GM12878 (cell line): ENCODE measurements at regions not wholly inside any gene's neighbourhood (a gene's known extent, or its start where the extent isn't known, plus 50 kb on each side); places are given as distances from the start of the nearest gene placed in this dataset.
A peak's percentile ranks its signal among the peaks of the same experiment; 100 is the strongest.

ENCODE experiments used
- ATAC-seq: fragments of 200-7000 bp; cut with Tn5 transposase; 3 replicates; pipeline ENCODE4 v1.9.1; 2020; ENCODE audit warnings: mild to moderate bottlenecking, moderate library complexity
- BruUV-seq: library from RNA; stranded (reverse); fragments of 400-500 nt; replicated peaks from 2 replicates; lab custom pipeline; 2021; lab: Mats Ljungman, UMichigan
- CTCF ChIA-PET: fragments of 300-600 bp; sonication (Branson Sonifier 250); formaldehyde crosslinking; extraction: SDS; loops from one replicate; lab custom pipeline; 2021; ENCODE audit warnings: inconsistent platforms; lab: Yijun Ruan, JAX
- POLR2A ChIA-PET: fragments of 350-600 bp; formaldehyde crosslinking; extraction: SDS; loops from one replicate; lab custom pipeline; 2021; ENCODE audit warnings: inconsistent platforms; lab: Charles Lee
- RAD21 ChIA-PET: fragments of 300-600 bp; sonication (Branson Sonifier 250); formaldehyde crosslinking; loops from one replicate; lab custom pipeline; 2023; ENCODE audit warnings: antibody characterized with exemption; ENCODE audit not compliant: unreplicated experiment; lab: Charles Lee
- SMC1A ChIA-PET: fragments of 300-600 bp; sonication (Branson Sonifier 250); formaldehyde crosslinking; loops from one replicate; lab custom pipeline; 2023; ENCODE audit not compliant: unreplicated experiment, uncharacterized antibody; lab: Charles Lee
- DNase-seq: peaks from one replicate; pipeline ENCODE4 v3.0.0-alpha.2; 2011; ENCODE audit warnings: low read depth, low spot score
- FAIRE-seq: peaks from 3 replicates; lab custom pipeline; 2011; peaks lifted over from hg19 to GRCh38; lab: Jason Lieb, UNC
- H2AFZ ChIP-seq: 2 replicates; pipeline ENCODE4 v1.6.0; 2011; ENCODE audit warnings: low read depth, low read length, control low read depth; ENCODE audit not compliant: control insufficient read depth
- H3K27ac ChIP-seq: 2 replicates; pipeline ENCODE4 v1.5.1; 2011; ENCODE audit warnings: control low read depth; ENCODE audit not compliant: control insufficient read depth, insufficient read depth
- H3K27me3 ChIP-seq, 2 experiments: replicated peaks in 1 of 2; 2 replicates each; pipeline versions ENCODE4 v1.6.0 to v1.6.1; 2011; ENCODE audit warnings: low read length in 1 of 2; ENCODE audit not compliant: control insufficient read depth in 2 of 2, insufficient read depth in 2 of 2
- H3K36me3 ChIP-seq, 2 experiments: 2 replicates each; pipeline ENCODE4 v1.5.1; 2011; ENCODE audit warnings: low read length in 1 of 2; ENCODE audit not compliant: control insufficient read depth in 2 of 2, insufficient read depth in 2 of 2
- H3K4me1 ChIP-seq: 2 replicates; pipeline ENCODE4 v1.6.1; 2011; ENCODE audit warnings: mild to moderate bottlenecking, low read length, moderate library complexity, mixed read lengths; ENCODE audit not compliant: control insufficient read depth, insufficient read depth
- H3K4me2 ChIP-seq: 2 replicates; pipeline ENCODE4 v1.6.0; 2011; ENCODE audit warnings: control low read depth; ENCODE audit not compliant: control insufficient read depth, insufficient read depth
- H3K4me3 ChIP-seq: fragments of 200-600 bp; sonication (generic); 2 replicates; pipeline ENCODE4 v1.5.1; 2016
- H3K79me2 ChIP-seq: 2 replicates; pipeline ENCODE4 v1.6.0; 2011; ENCODE audit warnings: low read length; ENCODE audit not compliant: control insufficient read depth, insufficient read depth
- H3K9ac ChIP-seq: 2 replicates; pipeline ENCODE4 v1.8.0; 2011; ENCODE audit warnings: low read length, control low read depth, mixed read lengths; ENCODE audit not compliant: control insufficient read depth, insufficient read depth
- H3K9me3 ChIP-seq: replicated peaks from 3 replicates; pipeline ENCODE4 v1.5.1; 2011; ENCODE audit warnings: mild to moderate bottlenecking, low read length; ENCODE audit not compliant: control insufficient read depth, insufficient read depth
- H4K20me1 ChIP-seq: 2 replicates; pipeline ENCODE4 v1.6.0; 2011; ENCODE audit not compliant: control insufficient read depth, insufficient read depth
- ATF3 ChIP-seq: IDR thresholded peaks from 2 replicates; pipeline ENCODE4 v1.6.1; 2011; ENCODE audit warnings: low read depth, mild to moderate bottlenecking, low read length, moderate library complexity, borderline replicate concordance; ENCODE audit errors: extremely low read depth
- BHLHE40 ChIP-seq, 2 experiments: fragments of 450-650 bp in 1 of 2; IDR thresholded peaks; 2 replicates each; pipeline ENCODE4 v1.6.1; 2011 to 2017; ENCODE audit warnings: low read depth in 2 of 2, borderline replicate concordance in 1 of 2, improper control_type of control experiment in 1 of 2, low read length in 1 of 2, mild to moderate bottlenecking in 1 of 2
- CBX5 ChIP-seq: sonication (generic); IDR thresholded peaks from 2 replicates; pipeline ENCODE4 v1.6.1; 2016; ENCODE audit warnings: low read depth, moderate library complexity, mild to moderate bottlenecking, inconsistent platforms
- FOXK2 ChIP-seq: fragments of 450-650 bp; IDR thresholded peaks from 2 replicates; pipeline ENCODE4 v1.6.1; 2017; ENCODE audit warnings: mild to moderate bottlenecking, moderate library complexity
- GABPA ChIP-seq: IDR thresholded peaks from 2 replicates; pipeline ENCODE4 v1.6.1; 2014; ENCODE audit warnings: antibody characterized with exemption, low read depth, mild to moderate bottlenecking, inconsistent platforms
- HDAC6 ChIP-seq: fragments of 200-600 bp; sonication (generic); IDR thresholded peaks from one replicate; pipeline ENCODE4 v1.8.0; 2017; ENCODE audit warnings: antibody characterized with exemption; ENCODE audit not compliant: unreplicated experiment
- KAT2A ChIP-seq: conservative IDR thresholded peaks from 2 replicates; pipeline ENCODE4 v1.6.1; 2011; ENCODE audit warnings: low read depth, low read length; ENCODE audit not compliant: control insufficient read depth
- POU2F2 ChIP-seq: IDR thresholded peaks from 3 replicates; pipeline ENCODE4 v1.6.1; 2011; ENCODE audit warnings: low read depth, mild to moderate bottlenecking, low read length, borderline replicate concordance
- SIN3A ChIP-seq: IDR thresholded peaks from 2 replicates; pipeline ENCODE4 v1.6.1; 2012; ENCODE audit warnings: low read depth, low read length, improper control_type of control experiment
- SP1 ChIP-seq: IDR thresholded peaks from one replicate; pipeline ENCODE4 v1.6.1; 2011; ENCODE audit warnings: low read depth, low read length
- STAT3 ChIP-seq: IDR thresholded peaks from 2 replicates; pipeline ENCODE4 v1.6.1; 2011; ENCODE audit warnings: low read depth, low read length, improper control_type of control experiment
- TBL1XR1 ChIP-seq: IDR thresholded peaks from 2 replicates; pipeline ENCODE4 v1.6.1; 2012; ENCODE audit warnings: low read depth, low read length, improper control_type of control experiment
- WRNIP1 ChIP-seq: IDR thresholded peaks from 2 replicates; pipeline ENCODE4 v1.6.1; 2011; ENCODE audit warnings: low read depth, low read length, improper control_type of control experiment, borderline replicate concordance
- ZNF207 ChIP-seq: fragments of 450-650 bp; IDR thresholded peaks from 2 replicates; pipeline ENCODE4 v1.6.1; 2014; ENCODE audit warnings: antibody characterized with exemption, mild to moderate bottlenecking, borderline replicate concordance
- WGBS: methylation state at CpG from one replicate; pipeline ENCODE4 v1.1.6; 2016; ENCODE audit warnings: low lambda C conversion rate; ENCODE audit not compliant: insufficient replicate concordance, insufficient coverage; ENCODE audit errors: missing lambda C conversion rate; 5-methylcytosine and 5-hydroxymethylcytosine counted together
- in situ Hi-C: fragments of 300-500 bp; cut with MboI; formaldehyde crosslinking; loops from 9 replicates; pipeline ENCODE4 v1.14.3; 2018; ENCODE audit warnings: mixed read lengths
- intact Hi-C: fragments of 100-400 bp; cut with micrococcal nuclease; formaldehyde crosslinking; loops from one replicate; pipeline ENCODE4 v1.14.2; 2022; ENCODE audit not compliant: unreplicated experiment
- TF ChIP-seq, protein P1 (sequence below): fragments of 450-650 bp; IDR thresholded peaks from 2 replicates; pipeline ENCODE4 v1.6.1; 2018; ENCODE audit warnings: mild to moderate bottlenecking, low read depth, moderate library complexity; ENCODE audit not compliant: partially characterized antibody

DNA sequence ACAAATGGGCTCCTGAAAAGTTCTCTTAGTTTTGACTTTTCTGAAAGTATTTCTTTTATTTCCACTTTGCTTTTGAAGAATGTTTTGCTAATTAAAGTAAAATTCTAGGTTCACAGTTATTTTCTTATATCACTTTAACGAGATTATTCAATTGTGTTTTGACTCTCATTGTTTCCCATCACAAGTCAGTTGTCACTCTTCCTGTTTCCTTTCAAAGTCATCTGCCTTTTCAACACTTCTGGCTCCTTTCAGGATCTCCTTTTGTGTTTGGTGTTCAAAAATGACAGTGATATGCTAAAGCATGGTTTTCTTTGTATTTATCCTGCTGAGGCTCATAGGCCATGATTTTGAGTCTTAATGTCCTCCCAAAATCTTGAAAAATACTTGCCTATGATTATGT, 235.4 kb upstream of the TAS2R1 start:
- TF ChIP-seq CBX5 (peak; percentile 78; the same call in 1 of the 2 replicates), WRNIP1 (no peak)
- ChIA-PET SMC1A (no interaction called here), CTCF (no interaction called here), RAD21 (no interaction called here), POLR2A (no interaction called here)
- H3K27ac ChIP-seq: no peak overlapping the region
- H3K9me3 ChIP-seq: no peaks in the 10 kb centered on the region; the same call in 2 of the 3 replicates
- H3K4me3 ChIP-seq: no peak overlapping the region
- no peak overlapping the region for H3K4me2 ChIP-seq
- intact Hi-C loops: no loop called here
- no peaks in the 10 kb centered on the region for H4K20me1 ChIP-seq
- in situ Hi-C loops: no loop called here
- H3K79me2 ChIP-seq: no peaks in the 10 kb centered on the region
- H3K27me3 ChIP-seq: no peaks in the 10 kb centered on the region
- BruUV-seq: no TSS peak
- ATAC-seq (no peak), FAIRE-seq (no peak), DNase-seq (no peak)
- no peak overlapping the region for H3K9ac ChIP-seq
- no peaks in the 10 kb centered on the region for H3K4me1 ChIP-seq
- no peak overlapping the region for H2AFZ ChIP-seq
- H3K36me3 ChIP-seq: no peaks in the 10 kb centered on the region
- WGBS: 0% methylated on average over 1 of the region's 1 CpG

DNA sequence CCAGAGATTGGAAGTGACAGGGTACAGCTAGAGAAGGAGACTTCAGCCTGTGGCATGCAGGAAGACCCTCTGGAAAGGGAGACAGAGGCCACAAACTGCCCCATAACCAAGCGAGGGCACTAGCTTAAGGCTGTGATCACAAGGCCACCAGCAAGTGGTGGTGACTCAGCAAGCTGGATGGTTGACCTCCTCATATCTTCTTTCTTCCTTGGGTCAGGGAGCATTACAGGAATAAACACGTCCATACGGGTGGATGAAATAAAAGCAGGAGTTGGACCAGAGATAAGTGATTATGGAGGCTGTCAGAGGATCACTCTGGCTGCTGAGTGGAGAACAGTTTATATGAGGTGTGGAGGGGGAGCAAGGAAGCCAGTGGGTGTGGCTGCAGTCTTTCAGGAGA, 234.6 kb upstream of the TAS2R1 start:
- CTCF ChIA-PET: no interaction called here
- RAD21 ChIA-PET: no interaction called here
- H3K4me1 ChIP-seq: no peaks in the 10 kb centered on the region
- no peaks in the 10 kb centered on the region for H3K79me2 ChIP-seq
- H3K9ac ChIP-seq: no peak overlapping the region
- H3K4me2 ChIP-seq: no peak overlapping the region
- in situ Hi-C loops (no loop called here), intact Hi-C loops (no loop called here)
- ATAC-seq: no peak
- SMC1A ChIA-PET: no interaction called here
- no peaks in the 10 kb centered on the region for H3K27me3 ChIP-seq
- H4K20me1 ChIP-seq: no peaks in the 10 kb centered on the region
- no peak overlapping the region for H3K4me3 ChIP-seq
- WGBS: 57% methylated on average over 3 of the region's 3 CpGs
- POLR2A ChIA-PET: no interaction called here
- no peaks in the 10 kb centered on the region for H3K36me3 ChIP-seq
- no TSS peak for BruUV-seq
- no peak for FAIRE-seq
- no peak overlapping the region for H2AFZ ChIP-seq
- DNase-seq: no peak
- H3K9me3 ChIP-seq: no peaks in the 10 kb centered on the region; the same call in 2 of the 3 replicates
- H3K27ac ChIP-seq: no peak overlapping the region
- TF ChIP-seq KAT2A: no peak
- TF ChIP-seq ZNF207: no peak
- TF ChIP-seq HDAC6: no peak
- TF ChIP-seq GABPA: no peak
- no peak for TF ChIP-seq POU2F2
- no peak for TF ChIP-seq STAT3
- TF ChIP-seq SP1: no peak
- no peak for TF ChIP-seq BHLHE40 (IDR thresholded peaks at IDR 0.05; ENCODE audit: borderline replicate concordance in 1 of 2, low read depth in 2 of 2, low read length in 1 of 2)
- no peak for TF ChIP-seq SIN3A
- TF ChIP-seq ATF3: no peak
- TF ChIP-seq TBL1XR1: no peak
- no peak for TF ChIP-seq FOXK2
- TF ChIP-seq, protein P1, sequence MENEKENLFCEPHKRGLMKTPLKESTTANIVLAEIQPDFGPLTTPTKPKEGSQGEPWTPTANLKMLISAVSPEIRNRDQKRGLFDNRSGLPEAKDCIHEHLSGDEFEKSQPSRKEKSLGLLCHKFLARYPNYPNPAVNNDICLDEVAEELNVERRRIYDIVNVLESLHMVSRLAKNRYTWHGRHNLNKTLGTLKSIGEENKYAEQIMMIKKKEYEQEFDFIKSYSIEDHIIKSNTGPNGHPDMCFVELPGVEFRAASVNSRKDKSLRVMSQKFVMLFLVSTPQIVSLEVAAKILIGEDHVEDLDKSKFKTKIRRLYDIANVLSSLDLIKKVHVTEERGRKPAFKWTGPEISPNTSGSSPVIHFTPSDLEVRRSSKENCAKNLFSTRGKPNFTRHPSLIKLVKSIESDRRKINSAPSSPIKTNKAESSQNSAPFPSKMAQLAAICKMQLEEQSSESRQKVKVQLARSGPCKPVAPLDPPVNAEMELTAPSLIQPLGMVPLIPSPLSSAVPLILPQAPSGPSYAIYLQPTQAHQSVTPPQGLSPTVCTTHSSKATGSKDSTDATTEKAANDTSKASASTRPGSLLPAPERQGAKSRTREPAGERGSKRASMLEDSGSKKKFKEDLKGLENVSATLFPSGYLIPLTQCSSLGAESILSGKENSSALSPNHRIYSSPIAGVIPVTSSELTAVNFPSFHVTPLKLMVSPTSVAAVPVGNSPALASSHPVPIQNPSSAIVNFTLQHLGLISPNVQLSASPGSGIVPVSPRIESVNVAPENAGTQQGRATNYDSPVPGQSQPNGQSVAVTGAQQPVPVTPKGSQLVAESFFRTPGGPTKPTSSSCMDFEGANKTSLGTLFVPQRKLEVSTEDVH: no peak
